ENCODE measurements at regions not wholly inside any gene's neighbourhood (a gene's known extent, or its start where the extent isn't known, plus 50 kb on each side); places are given as distances from the start of the nearest gene placed in this dataset.

GRCh38 chr2:4168834-4169233 lies 465.5 kb downstream of the DCDC2C start:
- H3K4me1 ChIP-seq (replicated peaks; ENCODE audit: insufficient read depth): no peaks in the 10 kb centered on the region
- H3K27ac ChIP-seq: no peak overlapping the region
- no peaks in the 10 kb centered on the region for H3K27me3 ChIP-seq (ENCODE audit: insufficient read depth, low read depth)
- no peaks in the 10 kb centered on the region for H3F3A ChIP-seq (ENCODE audit: insufficient read depth, low read depth)
- H3K4me3 ChIP-seq: no peak overlapping the region
- 0 out of 2 replicates have a peak, but pooled peaks cover 5% of the 10 kb centered on the region for H3K9me2 ChIP-seq (ENCODE audit: insufficient read depth)
- no peak overlapping the region for H3K4me2 ChIP-seq
- no TSS peak for BruUV-seq (replicated peaks)
- intact Hi-C loops (cut with micrococcal nuclease; ENCODE audit: unreplicated experiment): no loop called here
- ChIA-PET CTCF (no interaction called here), POLR2A (ENCODE audit: unreplicated experiment) (no interaction called here)
- TF ChIP-seq CTCF (conservative IDR thresholded peaks at IDR 0.05): no peak
- no peak overlapping the region for H2AFZ ChIP-seq
- H3K36me3 ChIP-seq (ENCODE audit: low read depth): no peaks in the 10 kb centered on the region
- H4K20me1 ChIP-seq (ENCODE audit: insufficient read depth): no peaks in the 10 kb centered on the region
- no peaks in the 10 kb centered on the region for H3K79me2 ChIP-seq (ENCODE audit: low read depth)
- no peak for DNase-seq
- no peaks in the 10 kb centered on the region; the same call in 1 of the 2 replicates for H3K9me3 ChIP-seq (ENCODE audit: insufficient read depth, low read depth)

GRCh38 chr2:4174796-4175195 lies 471.4 kb downstream of the DCDC2C start:
- TF ChIP-seq CTCF (conservative IDR thresholded peaks at IDR 0.05): no peak
- TF ChIP-seq EZH2 (IDR thresholded peaks at IDR 0.05; ENCODE audit: low read depth): no peak

GRCh38 chr2:4175343-4175742 lies 472.0 kb downstream of the DCDC2C start:
- H3K27ac ChIP-seq: no peak overlapping the region
- no peak for TF ChIP-seq EZH2 (IDR thresholded peaks at IDR 0.05; ENCODE audit: low read depth)
- TF ChIP-seq CTCF (conservative IDR thresholded peaks at IDR 0.05): no peak
- H3K79me2 ChIP-seq (ENCODE audit: low read depth): no peaks in the 10 kb centered on the region
- CTCF ChIA-PET: no interaction called here
- no peaks in the 10 kb centered on the region for H3K9me3 ChIP-seq (ENCODE audit: insufficient read depth, low read depth)
- no peak for DNase-seq
- intact Hi-C loops (cut with micrococcal nuclease; ENCODE audit: unreplicated experiment): no loop called here
- H3K4me3 ChIP-seq: no peak overlapping the region
- no TSS peak for BruUV-seq (replicated peaks)
- H3K27me3 ChIP-seq (ENCODE audit: insufficient read depth, low read depth): no peaks in the 10 kb centered on the region
- H3K4me2 ChIP-seq: no peak overlapping the region
- H3F3A ChIP-seq (ENCODE audit: insufficient read depth, low read depth): no peaks in the 10 kb centered on the region
- no peaks in the 10 kb centered on the region for H4K20me1 ChIP-seq (ENCODE audit: insufficient read depth)
- H3K9me2 ChIP-seq (ENCODE audit: insufficient read depth): no peaks in the 10 kb centered on the region
- H3K4me1 ChIP-seq (replicated peaks; ENCODE audit: insufficient read depth): no peaks in the 10 kb centered on the region
- no peaks in the 10 kb centered on the region for H3K36me3 ChIP-seq (ENCODE audit: low read depth)
- no peak overlapping the region for H2AFZ ChIP-seq
- POLR2A ChIA-PET (ENCODE audit: unreplicated experiment): no interaction called here

More at GRCh38 chr2:4174796-4175195, 471.4 kb downstream of the DCDC2C start:
- no peak overlapping the region for H2AFZ ChIP-seq
- no peaks in the 10 kb centered on the region for H3F3A ChIP-seq (ENCODE audit: insufficient read depth, low read depth)
- H3K27me3 ChIP-seq (ENCODE audit: insufficient read depth, low read depth): no peaks in the 10 kb centered on the region
- no peaks in the 10 kb centered on the region for H4K20me1 ChIP-seq (ENCODE audit: insufficient read depth)
- no peak for DNase-seq
- H3K9me3 ChIP-seq (ENCODE audit: insufficient read depth, low read depth): no peaks in the 10 kb centered on the region
- intact Hi-C loops (cut with micrococcal nuclease; ENCODE audit: unreplicated experiment): no loop called here
- no peaks in the 10 kb centered on the region for H3K4me1 ChIP-seq (replicated peaks; ENCODE audit: insufficient read depth)
- CTCF ChIA-PET: no interaction called here
- no TSS peak for BruUV-seq (replicated peaks)
- H3K4me3 ChIP-seq: no peak overlapping the region
- POLR2A ChIA-PET (ENCODE audit: unreplicated experiment): no interaction called here
- no peaks in the 10 kb centered on the region for H3K36me3 ChIP-seq (ENCODE audit: low read depth)
- no peak overlapping the region for H3K27ac ChIP-seq
- H3K9me2 ChIP-seq (ENCODE audit: insufficient read depth): no peaks in the 10 kb centered on the region
- H3K79me2 ChIP-seq (ENCODE audit: low read depth): no peaks in the 10 kb centered on the region
- H3K4me2 ChIP-seq: no peak overlapping the region
